ENCODE measurements at regions not wholly inside any gene's neighbourhood (a gene's known extent, or its start where the extent isn't known, plus 50 kb on each side); places are given as distances from the start of the nearest gene placed in this dataset.

DNA sequence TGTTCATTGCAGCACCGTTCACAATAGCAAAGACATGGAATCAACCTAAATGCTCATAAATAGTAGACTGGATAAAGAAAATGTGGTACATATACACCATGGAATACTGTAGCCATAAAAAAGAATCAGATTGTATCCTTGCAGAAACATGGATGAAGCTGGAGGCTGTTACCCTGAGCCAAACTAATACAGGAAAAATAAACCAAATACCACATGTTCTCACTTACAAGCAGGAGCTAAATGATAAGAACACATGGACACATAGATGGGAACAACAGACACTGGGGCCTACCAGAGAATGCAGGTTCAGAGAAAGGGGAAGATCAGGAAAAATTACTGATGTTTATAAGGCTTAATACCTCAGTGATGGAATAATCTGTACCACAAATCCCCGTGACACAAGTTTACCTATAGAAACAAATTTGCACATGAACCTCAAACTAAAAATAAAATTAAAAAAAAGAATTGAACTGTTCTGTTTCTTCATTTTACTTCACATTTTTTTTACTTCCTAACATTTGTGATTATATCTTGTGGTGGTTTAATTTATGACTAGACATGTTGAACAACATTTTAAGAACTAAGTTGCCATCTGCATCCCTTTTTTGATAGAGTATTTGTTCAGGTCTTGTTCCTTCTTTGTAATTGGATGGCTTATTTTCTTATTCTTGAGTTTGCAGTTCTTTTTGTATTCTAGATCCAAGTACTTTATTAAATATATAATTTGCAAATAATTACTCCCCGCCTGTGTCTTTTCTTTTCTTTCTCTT is 835.2 kb downstream of the FSCB start:
- no peak overlapping the region for H3K27ac ChIP-seq (ENCODE audit: insufficient read depth, low read length)

More for the DNA sequence above, 835.2 kb downstream of the FSCB start:
- no peak overlapping the region for H4K8ac ChIP-seq (ENCODE audit: low read depth in 2 of 2, low read length in 2 of 2)
- ChIA-PET POLR2A (ENCODE audit: unreplicated experiment) (no interaction called here), CTCF (no interaction called here)
- H3K4ac ChIP-seq (ENCODE audit: low read depth, low read length): no peak overlapping the region
- no peak overlapping the region for H2BK120ac ChIP-seq (ENCODE audit: low read depth, low read length)
- no peak overlapping the region for H3K14ac ChIP-seq (replicated peaks; ENCODE audit: low read depth, low read length)
- H3K56ac ChIP-seq (ENCODE audit: extremely low read depth, insufficient read depth, low read length): no peak overlapping the region
- DNase-seq (no peak), ATAC-seq (ENCODE audit: low read depth) (no peak)
- no peaks in the 10 kb centered on the region for H3K9me1 ChIP-seq (ENCODE audit: insufficient read depth, low read length)
- TF ChIP-seq MAFK (IDR thresholded peaks at IDR 0.05; ENCODE audit: low read depth, low read length) (no peak), MAZ (IDR thresholded peaks at IDR 0.05; ENCODE audit: borderline replicate concordance, low read depth, low read length) (no peak), MXI1 (IDR thresholded peaks at IDR 0.05; ENCODE audit: borderline replicate concordance, low read depth, low read length) (no peak), POLR2A (IDR thresholded peaks at IDR 0.05; ENCODE audit: low read depth, low read length) (no peak), BHLHE40 (IDR thresholded peaks at IDR 0.05; ENCODE audit: low read depth, low read length) (no peak), FOS (IDR thresholded peaks at IDR 0.05; ENCODE audit: low read depth, low read length) (no peak), RCOR1 (IDR thresholded peaks at IDR 0.05; ENCODE audit: insufficient replicate concordance, low read length) (no peak), RAD21 (IDR thresholded peaks at IDR 0.05; ENCODE audit: low read length) (no peak)
- TF ChIP-seq, protein P1, sequence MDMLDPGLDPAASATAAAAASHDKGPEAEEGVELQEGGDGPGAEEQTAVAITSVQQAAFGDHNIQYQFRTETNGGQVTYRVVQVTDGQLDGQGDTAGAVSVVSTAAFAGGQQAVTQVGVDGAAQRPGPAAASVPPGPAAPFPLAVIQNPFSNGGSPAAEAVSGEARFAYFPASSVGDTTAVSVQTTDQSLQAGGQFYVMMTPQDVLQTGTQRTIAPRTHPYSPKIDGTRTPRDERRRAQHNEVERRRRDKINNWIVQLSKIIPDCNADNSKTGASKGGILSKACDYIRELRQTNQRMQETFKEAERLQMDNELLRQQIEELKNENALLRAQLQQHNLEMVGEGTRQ (IDR thresholded peaks at IDR 0.05; ENCODE audit: low read depth, low read length): no peak
- no peak overlapping the region for H3K18ac ChIP-seq (ENCODE audit: low read depth, low read length)
- H2BK15ac ChIP-seq (ENCODE audit: low read depth, low read length): no peak overlapping the region
- H4K91ac ChIP-seq (ENCODE audit: insufficient read depth, low read depth, low read length): no peak overlapping the region
- H3K4me2 ChIP-seq (ENCODE audit: low read depth, low read length): no peak overlapping the region
- no TSS peak for BruUV-seq (replicated peaks)
- no peak overlapping the region for H3K4me3 ChIP-seq (ENCODE audit: insufficient read depth, low read depth, low read length)
- dilution Hi-C loops (cut with HindIII; ENCODE audit: low sequenced_read_pairs, unreplicated experiment) (no loop called here), intact Hi-C loops (cut with micrococcal nuclease) (no loop called here), in situ Hi-C loops (cut with MboI; ENCODE audit: low sequenced_read_pairs) (no loop called here)
- H4K5ac ChIP-seq (ENCODE audit: low read depth, low read length): no peak overlapping the region
- no peak overlapping the region for H2AK9ac ChIP-seq (replicated peaks; ENCODE audit: low read depth, low read length, poor library complexity)
- H3K9me3 ChIP-seq (ENCODE audit: control insufficient read depth, insufficient read depth, low read length): peaks cover 3% of the 10 kb centered on the region; the same call in 1 of the 2 replicates
- H2AFZ ChIP-seq (replicated peaks; ENCODE audit: low read length, poor library complexity): no peak overlapping the region
- no peak overlapping the region for H3K23ac ChIP-seq (ENCODE audit: low read depth, low read length)
- H3K36me3 ChIP-seq (ENCODE audit: control insufficient read depth, insufficient read depth, low read length): no peaks in the 10 kb centered on the region
- H3K9ac ChIP-seq (ENCODE audit: low read depth, low read length): no peak overlapping the region
- no peak overlapping the region for H2BK20ac ChIP-seq (ENCODE audit: low read depth, low read length)
- H4K20me1 ChIP-seq (ENCODE audit: insufficient read depth, low read length): no peaks in the 10 kb centered on the region
- no peaks in the 10 kb centered on the region for H3K4me1 ChIP-seq (ENCODE audit: control insufficient read depth, insufficient read depth, low read length)
- WGBS, 2 experiments (ENCODE audit: extremely low coverage in 2 of 2, insufficient read length in 1 of 2): no CpG with 5 or more reads among the region's 3 CpGs
- no peak overlapping the region for H2BK5ac ChIP-seq (ENCODE audit: low read depth, low read length, poor library complexity, severe bottlenecking)
- H2AK5ac ChIP-seq (ENCODE audit: low read depth, low read length): no peak overlapping the region
- no peaks in the 10 kb centered on the region for H3K27me3 ChIP-seq (ENCODE audit: control insufficient read depth, insufficient read depth, low read length)
- H3K79me1 ChIP-seq (ENCODE audit: low read depth in 1 of 2, low read length in 2 of 2): no peaks in the 10 kb centered on the region
